ENCODE measurements at regions not wholly inside any gene's neighbourhood (a gene's known extent, or its start where the extent isn't known, plus 50 kb on each side); places are given as distances from the start of the nearest gene placed in this dataset.
"Not testable (repeated sequence)": the region's sequence is repeated elsewhere in the genome, so short reads cannot be mapped to it uniquely, and the experiment has no call there.

GRCh38 chrX:139376547-139376946 is 154.0 kb upstream of the F9 start:
- TF ChIP-seq CTCF, POLR2A (IDR thresholded peaks at IDR 0.05): not testable (repeated sequence)

Data from transverse colon (tissue), 3 donors.